IMR-90 (cell line): ENCODE measurements at regions not wholly inside any gene's neighbourhood (a gene's known extent, or its start where the extent isn't known, plus 50 kb on each side); places are given as distances from the start of the nearest gene placed in this dataset.

Source experiments
- BHLHE40 ChIP-seq: fragments of 150-350 bp; IDR thresholded peaks from 2 replicates; pipeline ENCODE4 v1.6.1; 2016; ENCODE audit warnings: mild to moderate bottlenecking, low read depth, low read length
- MAZ ChIP-seq: IDR thresholded peaks from 2 replicates; pipeline ENCODE4 v1.6.1; 2012; ENCODE audit warnings: low read depth, mild to moderate bottlenecking, low read length, improper control_type of control experiment, moderate library complexity, borderline replicate concordance

DNA sequence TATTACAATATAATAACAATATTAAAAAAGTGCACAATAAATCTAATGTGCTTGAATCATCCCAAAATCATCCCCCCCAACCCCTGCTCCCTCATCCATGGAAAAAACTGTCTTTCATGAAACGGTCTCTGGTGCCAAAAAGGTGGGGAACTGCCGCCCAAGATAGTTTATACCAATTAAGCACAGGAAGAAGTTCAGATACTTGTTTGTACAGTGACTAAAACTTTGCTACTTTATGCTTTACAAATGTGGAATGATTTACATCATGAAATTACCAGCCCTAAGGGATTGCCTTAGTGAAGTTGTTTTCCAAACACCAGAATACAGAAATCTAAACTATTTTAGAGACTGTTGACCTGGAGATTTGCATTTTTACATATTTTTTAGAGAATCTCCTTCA lies 175.6 kb downstream of the TRIM27 start:
- TF ChIP-seq BHLHE40 (no peak), MAZ (no peak)
